ENCODE measurements at regions not wholly inside any gene's neighbourhood (a gene's known extent, or its start where the extent isn't known, plus 50 kb on each side); places are given as distances from the start of the nearest gene placed in this dataset.

DNA sequence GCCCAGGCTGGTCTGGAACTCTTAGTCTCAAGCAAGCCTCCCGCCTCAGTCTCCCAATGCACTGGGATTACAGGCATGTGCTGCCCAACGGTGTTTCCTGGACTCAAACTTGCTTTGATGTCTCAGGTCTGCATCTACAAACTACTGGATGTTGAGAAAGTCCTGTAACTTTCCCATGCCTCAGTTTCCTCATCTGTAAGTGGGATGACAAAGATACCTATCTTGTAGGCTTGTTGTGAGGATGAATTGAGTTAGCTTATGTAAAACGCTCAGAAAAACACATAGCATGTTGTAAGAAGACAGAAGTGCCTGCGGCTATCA lies 63.6 kb upstream of the NUDT4 start:
- DNase-seq, result no peak

DNA sequence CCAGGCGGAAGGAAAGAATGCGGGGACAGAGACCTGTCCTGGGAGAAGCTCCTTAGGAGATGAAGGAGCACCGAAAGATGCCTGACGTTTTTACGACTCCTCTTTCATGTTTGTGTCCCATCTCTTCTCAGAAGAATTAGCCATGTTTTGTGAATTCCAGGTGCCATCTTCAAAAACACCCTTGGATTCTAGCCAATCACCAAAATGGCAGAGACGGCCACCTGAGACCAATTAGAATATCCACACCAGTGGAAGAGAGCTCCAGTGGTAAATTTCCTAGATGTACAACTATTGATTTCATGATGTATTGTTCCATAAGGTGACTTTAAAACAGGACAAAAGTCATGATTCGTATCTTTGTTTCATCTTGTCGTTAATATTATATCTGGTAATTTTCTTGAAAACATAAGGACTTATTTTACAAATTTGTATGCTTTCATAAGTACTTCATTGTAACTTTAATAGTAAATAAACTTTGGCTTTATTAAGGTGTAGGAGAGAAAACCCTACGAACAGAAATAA lies 62.3 kb upstream of the NUDT4 start:
- no peak for DNase-seq

DNA sequence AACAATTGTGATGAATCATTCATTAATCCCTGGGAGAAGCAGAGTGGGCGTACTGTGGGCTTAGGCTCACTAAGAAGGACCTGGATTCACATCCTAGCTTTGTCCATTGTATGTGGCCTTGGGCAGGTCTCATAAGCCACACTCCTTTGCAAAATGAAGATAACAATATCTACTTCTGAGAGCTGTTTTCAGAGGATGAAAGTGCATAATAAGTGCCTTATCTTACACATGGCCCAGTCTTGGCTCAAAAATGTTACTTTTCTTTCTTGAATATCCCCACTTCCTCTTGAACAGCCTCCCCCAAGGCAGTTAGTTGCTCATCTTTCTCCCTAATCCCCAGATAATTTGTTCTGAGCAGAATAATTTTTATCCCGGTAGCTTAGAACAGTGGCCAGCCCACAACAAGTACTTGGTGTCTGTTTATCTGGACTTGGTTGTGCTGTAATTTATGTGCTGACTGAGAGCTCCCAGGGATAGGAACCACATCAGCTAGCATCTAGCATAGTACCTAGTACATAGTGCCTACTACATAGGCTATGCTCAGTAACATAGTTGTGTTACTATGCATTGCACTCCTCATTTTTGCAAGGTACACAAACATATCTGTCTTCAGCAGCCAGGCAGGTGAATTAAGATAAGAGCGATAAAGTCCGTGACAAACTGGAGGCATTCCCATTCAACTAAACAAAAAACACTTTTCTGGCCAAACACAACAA lies 61.7 kb upstream of the NUDT4 start:
- no peak for DNase-seq

DNA sequence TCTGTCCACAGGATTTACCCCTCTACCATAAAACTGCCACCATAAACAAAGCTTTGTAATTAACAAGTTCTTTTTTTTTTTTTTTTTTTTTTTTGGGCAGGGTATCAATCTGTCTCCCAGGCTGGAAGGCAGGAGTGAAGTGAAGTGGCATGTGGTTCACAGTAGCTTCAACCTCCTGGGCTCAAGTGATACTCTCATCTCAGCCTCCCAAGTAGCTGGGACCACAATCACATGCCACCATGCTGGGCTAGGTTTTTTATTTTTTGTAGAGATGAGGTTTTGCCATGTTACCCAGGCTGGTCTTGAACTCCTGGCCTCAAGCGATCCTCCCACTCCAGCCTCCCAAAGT lies 61.1 kb upstream of the NUDT4 start:
- DNase-seq, result no peak

DNA sequence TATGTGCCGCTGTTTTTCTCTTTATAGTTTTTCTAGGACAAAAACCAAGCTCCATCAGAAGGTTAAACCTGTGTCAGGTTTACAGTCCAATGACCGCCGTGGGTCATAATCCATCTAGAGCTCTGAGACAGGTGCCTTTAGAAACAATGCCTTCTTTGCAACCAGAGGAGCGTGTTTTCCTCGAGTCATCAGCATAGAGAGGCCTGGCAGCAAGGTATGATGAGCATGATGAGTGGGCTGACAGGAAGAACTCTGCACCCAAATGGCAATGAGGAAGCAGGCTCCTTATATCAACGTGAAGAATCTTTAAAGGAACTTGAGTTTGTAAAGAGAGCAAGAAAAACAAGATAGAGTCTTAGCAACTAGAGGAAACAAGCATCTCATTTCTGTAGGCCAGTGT lies 60.5 kb upstream of the NUDT4 start:
- DNase-seq, result no peak

DNA sequence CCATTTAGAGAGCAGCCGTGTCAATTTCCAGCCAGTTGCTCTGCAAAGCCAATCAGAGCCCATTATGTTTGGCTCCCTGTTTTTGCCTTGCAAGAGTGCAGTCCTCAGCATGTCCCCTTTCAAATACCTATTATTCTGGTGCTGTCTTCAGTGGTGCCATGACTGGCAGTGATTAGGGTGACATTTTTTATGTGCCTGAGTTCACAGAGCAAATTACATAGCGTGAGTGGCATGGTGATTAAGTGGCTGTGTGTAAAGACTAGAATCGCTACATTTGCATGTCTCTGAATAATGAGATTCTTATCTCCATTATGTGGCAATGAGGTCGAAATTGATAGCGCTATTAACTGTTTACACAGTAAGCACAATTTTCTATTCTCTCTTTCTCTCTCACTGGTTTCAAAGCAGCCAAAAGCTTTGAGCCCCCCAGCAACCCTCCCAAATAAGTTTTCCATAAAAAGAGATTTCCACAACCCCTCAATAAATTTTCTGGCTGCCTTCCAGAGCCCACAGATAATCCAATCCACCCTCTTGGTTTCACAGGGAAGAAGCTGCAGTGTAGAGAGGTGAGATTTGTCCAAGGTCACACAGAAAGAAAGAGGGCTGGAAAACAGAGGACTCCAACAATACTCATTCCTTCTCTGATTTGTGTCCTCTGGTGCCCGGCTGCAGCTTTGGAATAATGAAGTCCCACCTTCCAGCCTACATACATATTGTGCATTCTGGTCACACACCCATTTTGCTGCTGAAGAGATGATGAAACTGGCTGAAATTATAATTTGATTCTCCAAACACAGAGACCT lies 58.8 kb upstream of the NUDT4 start:
- DNase-seq, result no peak

DNA sequence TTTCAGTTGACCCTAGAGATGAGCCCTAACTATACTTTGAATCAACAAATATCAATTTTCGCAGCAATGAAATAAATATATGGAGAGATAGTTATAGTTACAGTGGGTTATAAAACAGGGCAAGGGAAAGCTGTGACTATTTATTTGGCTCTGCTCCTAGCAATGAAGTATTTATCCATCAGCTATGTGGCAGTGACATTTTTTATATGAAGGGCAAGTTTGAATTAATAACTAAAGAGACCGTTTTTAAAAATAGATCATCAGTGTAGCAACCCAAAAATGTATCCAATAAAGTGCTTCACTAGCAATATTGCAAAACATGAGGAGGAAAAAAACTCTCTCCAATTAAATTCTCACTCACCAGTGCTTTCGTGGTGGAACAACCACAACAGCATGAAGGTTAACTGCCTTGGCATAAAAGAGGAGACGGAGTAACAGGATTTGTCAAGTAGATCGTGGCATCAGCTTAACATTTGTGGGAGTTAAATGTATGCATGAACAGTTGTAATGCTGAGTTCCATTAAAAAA lies 58.1 kb upstream of the NUDT4 start:
- DNase-seq, result no peak

DNA sequence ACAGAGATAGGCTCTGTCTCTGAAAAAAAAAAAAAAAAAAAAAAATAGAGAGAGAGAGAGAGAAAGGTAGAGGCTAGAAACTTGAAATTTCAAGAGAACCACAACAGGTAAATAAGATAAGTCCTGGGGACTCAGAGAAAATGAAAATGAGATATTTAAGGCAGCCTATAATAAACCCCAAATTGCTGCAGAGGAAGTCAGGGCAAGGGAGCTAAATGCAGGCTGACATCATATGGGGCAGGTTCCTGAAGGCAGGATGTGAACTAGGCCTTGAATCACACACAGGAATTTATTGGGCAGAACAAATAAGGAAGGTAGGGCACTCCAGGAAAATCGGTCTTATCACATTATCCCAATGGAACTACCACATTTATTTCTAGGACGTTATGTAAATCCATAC lies 54.9 kb upstream of the NUDT4 start:
- DNase-seq, result no peak

DNA sequence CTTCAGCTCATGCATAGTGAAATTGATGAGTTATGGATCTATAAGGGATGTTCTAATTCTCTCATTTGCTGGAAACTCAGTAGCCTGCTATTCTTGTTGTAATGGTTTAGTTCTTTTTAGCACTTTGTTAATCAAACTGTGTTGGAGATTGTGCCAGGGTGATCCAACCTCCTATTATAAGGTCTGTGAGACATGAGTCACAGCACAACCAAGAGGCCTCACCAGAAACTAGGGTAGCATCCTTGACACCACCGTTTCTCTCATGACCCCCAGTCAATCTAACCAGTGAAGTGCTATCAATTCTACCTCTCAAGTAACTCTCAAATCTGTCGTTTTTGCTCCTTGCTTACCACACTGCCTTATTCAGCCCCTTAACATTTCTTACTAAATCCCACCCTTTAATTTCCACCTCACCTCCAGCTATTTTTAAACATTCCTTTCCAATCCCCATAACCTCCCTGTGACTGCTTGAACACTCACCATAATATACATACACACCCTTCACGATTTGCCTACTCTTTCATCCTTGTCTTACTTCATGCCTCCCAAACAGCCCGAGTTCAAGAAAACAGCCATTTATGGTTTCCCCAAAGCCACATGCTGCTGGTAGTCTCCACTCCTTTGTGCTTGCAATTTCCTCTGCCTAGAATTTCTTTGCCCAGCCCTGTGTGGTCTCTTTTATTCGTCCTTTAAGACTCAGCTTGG lies 53.9 kb upstream of the NUDT4 start:
- no peak for DNase-seq

DNA sequence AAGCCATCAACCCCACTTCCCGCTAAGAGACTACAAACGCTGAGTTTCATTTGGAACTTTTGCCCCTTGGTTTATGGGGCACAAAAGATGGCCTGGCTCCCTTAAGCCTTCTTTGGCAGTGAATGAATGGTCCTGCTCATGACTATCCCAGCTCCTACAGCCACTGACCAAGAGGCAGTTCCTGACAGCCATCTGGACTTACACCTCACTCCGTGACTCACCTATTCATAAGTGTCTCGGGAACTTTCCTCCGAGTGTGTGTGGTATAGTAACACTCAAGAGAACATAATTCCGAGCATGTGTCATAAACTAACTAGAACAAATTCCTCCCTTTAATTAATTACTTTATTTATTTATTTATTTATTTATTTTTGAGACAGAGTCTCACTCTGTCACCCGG lies 51.9 kb upstream of the NUDT4 start:
- DNase-seq, result no peak
